GM12874 (cell line): ENCODE measurements at regions not wholly inside any gene's neighbourhood (a gene's known extent, or its start where the extent isn't known, plus 50 kb on each side); places are given as distances from the start of the nearest gene placed in this dataset.

ENCODE experiments used
- CTCF ChIP-seq: IDR thresholded peaks from 2 replicates; pipeline ENCODE4 v1.5.1; 2011; ENCODE audit warnings: low read depth, mild to moderate bottlenecking, control low read depth, low read length, moderate library complexity; ENCODE audit not compliant: insufficient read depth

- TF ChIP-seq CTCF = no peak
Observed at GRCh38 chr15:72850833-72851232, 67.3 kb upstream of the ADPGK start.

- TF ChIP-seq CTCF = no peak
Observed at GRCh38 chr15:72847806-72848205, 64.2 kb upstream of the ADPGK start.

GRCh38 chr15:72847033-72847432 is 63.5 kb upstream of the ADPGK start:
- no peak for TF ChIP-seq CTCF

GRCh38 chr15:72845981-72846383 is 62.4 kb upstream of the ADPGK start:
- no peak for TF ChIP-seq CTCF

GRCh38 chr15:72844067-72844466 is 60.5 kb upstream of the ADPGK start:
- TF ChIP-seq CTCF = no peak

GRCh38 chr15:72840114-72840513 is 56.6 kb upstream of the ADPGK start:
- TF ChIP-seq CTCF = no peak

GRCh38 chr15:72838311-72838731 is 54.8 kb upstream of the ADPGK start:
- no peak for TF ChIP-seq CTCF
